Heart right ventricle (tissue), 16 donors: ENCODE measurements at regions not wholly inside any gene's neighbourhood (a gene's known extent, or its start where the extent isn't known, plus 50 kb on each side); places are given as distances from the start of the nearest gene placed in this dataset.
"Not testable (repeated sequence)": the region's sequence is repeated elsewhere in the genome, so short reads cannot be mapped to it uniquely, and the experiment has no call there.

Experiments used
- ATAC-seq, 8 donors: fragments of 200-7000 bp; cut with Tn5 transposase; one replicate each; pipeline ENCODE4 v1.9.1; 2020; ENCODE audit warnings: mild to moderate bottlenecking in 8 of 8, moderate library complexity in 8 of 8, moderate number of reproducible peaks in 1 of 8
- DNase-seq, 2 donors: peaks; one replicate each; pipeline ENCODE4 v3.0.0-alpha.2; 2020
- H3K27ac ChIP-seq, 10 donors: fragments of 200-600 bp; sonication (generic) in 2 of 10; one replicate each; pipeline versions ENCODE4 v1.5.0 to v1.8.0; 2020 to 2022; ENCODE audit warnings: mild to moderate bottlenecking in 3 of 10
- H3K27me3 ChIP-seq, 7 donors: fragments of 200-600 bp; one replicate each; pipeline ENCODE4 v1.8.0; 2021 to 2022; ENCODE audit warnings: mild to moderate bottlenecking in 2 of 7
- H3K36me3 ChIP-seq, 9 donors: fragments of 200-600 bp; sonication (generic) in 1 of 9; one replicate each; pipeline versions ENCODE4 v1.5.0 to v1.8.0; 2020 to 2022; ENCODE audit warnings: mild to moderate bottlenecking in 2 of 9
- H3K4me1 ChIP-seq, 9 donors: fragments of 200-600 bp; sonication (generic) in 1 of 9; one replicate each; pipeline versions ENCODE4 v1.5.0 to v1.8.0; 2020 to 2022; ENCODE audit warnings: mild to moderate bottlenecking in 4 of 9
- H3K4me3 ChIP-seq, 10 donors: fragments of 200-600 bp; sonication (generic) in 2 of 10; one replicate each; pipeline versions ENCODE4 v1.5.0 to v1.8.0; 2020 to 2022; ENCODE audit warnings: mild to moderate bottlenecking in 7 of 10, moderate library complexity in 2 of 10
- H3K9me3 ChIP-seq, 11 donors: fragments of 200-600 bp in 10 of 11; sonication (generic) in 2 of 11; one replicate each; pipeline versions ENCODE4 v1.5.0 to v1.8.0; 2013 to 2022; ENCODE audit warnings: mild to moderate bottlenecking in 2 of 11, control low read depth in 1 of 11, moderate library complexity in 1 of 11
- CTCF ChIP-seq, 9 donors: fragments of 200-600 bp; sonication (generic) in 2 of 9; IDR thresholded peaks; one replicate each; pipeline versions ENCODE4 v1.5.0 to v1.8.0; 2021 to 2022; ENCODE audit warnings: antibody characterized with exemption in 9 of 9, mild to moderate bottlenecking in 5 of 9, moderate library complexity in 1 of 9
- WGBS, 2 donors: extraction: QIAGEN DNeasy Blood & Tissue Kit; methylation state at CpG; one replicate each; pipeline ENCODE4 v1.1.7; 2013; ENCODE audit warnings: inconsistent platforms in 1 of 2; 5-methylcytosine and 5-hydroxymethylcytosine counted together
- intact Hi-C, 10 donors: fragments of 100-400 bp; cut with DNase I; formaldehyde crosslinking; loops; one replicate each; pipeline versions ENCODE4 v1.11.1 to v1.14.2; 2022
- donor health status: Arrhythmogenic right ventricular cardiomyopathy.
- donor health status: ischemic (EF 13 %, LVEDD 7.1; RV severe dilation, severe dysfunction).
- donor health status: healthy with polysubstance abuse.
- donor health status: DM: no; HTN: yes; CAD: no.
- donor health status: DM: no; HTN: no; CAD: no.
- donor health status: ischemic (EF 25% LVEDD 6.9; RV normal size, moderate dysfunction).
- donor health status: ischemic (EF 25% LVEDD 5.7; RV mildly dilated, moderate dysfunction).
- donor health status: healthy.
- donor health status: DM: yes; HTN: yes; CAD: no.
- donor health status: Ischemic cardiomyopathy.
- donor health status: ischemic (EF 35%, LVEDD 5.7; RV mildly dilated, moderate dysfunction).
- donor health status: nonischemic (EF 11% LVEDD 7.7; RV severe dilation, severe dysfunction).
- donor health status: DM: yes; HTN: yes; CAD: no.
- donor health status: PGD.
- donor health status: ischemic (EF 29% LVEDD 5.4; RV normal size, mild dysfunction).
- donor health status: nonischemic (EF 23%, LVEDD 6.1; RV moderate dilation, normal function).

GRCh38 chr12:59282999-59283398 is 312.8 kb upstream of the SLC16A7 start:
- DNase-seq (no peak), ATAC-seq (no peak)
- Histone ChIP-seq H3K36me3 (no peaks in the 10 kb centered on the region), H3K4me3 (no peak overlapping the region), H3K9me3 (no peaks in the 10 kb centered on the region), H3K27me3 (no peaks in the 10 kb centered on the region), H3K27ac (no peak overlapping the region), H3K4me1 (no peaks in the 10 kb centered on the region)
- no peak for TF ChIP-seq CTCF (IDR thresholded peaks at IDR 0.05)
- intact Hi-C loops: no loop called here
- 76 to 80% methylated on average over 2 of the region's 2 CpGs for WGBS, 2 donors

- H3K27me3 ChIP-seq, DNase-seq, H3K36me3 ChIP-seq, ATAC-seq, H3K4me1 ChIP-seq, H3K4me3 ChIP-seq, H3K27ac ChIP-seq, intact Hi-C loops: not testable (repeated sequence)
- WGBS, 2 donors: 81 to 88% methylated on average over 1 of the region's 1 CpG
- H3K9me3 ChIP-seq: peaks cover 0 to 46% (median 10%) of the 10 kb centered on the region in 11 donors
Observed at GRCh38 chr12:59273561-59273960, 322.3 kb upstream of the SLC16A7 start.

GRCh38 chr12:59268295-59268809 is 327.5 kb upstream of the SLC16A7 start:
- no peaks in the 10 kb centered on the region for H3K27me3 ChIP-seq
- no peak for DNase-seq
- H3K27ac ChIP-seq: no peak overlapping the region
- 73 to 78% methylated on average over 2 of the region's 2 CpGs for WGBS, 2 donors
- TF ChIP-seq CTCF (IDR thresholded peaks at IDR 0.05): no peak
- H3K36me3 ChIP-seq: no peaks in the 10 kb centered on the region
- peaks cover 0 to 42% (median 10%) of the 10 kb centered on the region in 11 donors for H3K9me3 ChIP-seq
- no peak overlapping the region for H3K4me3 ChIP-seq
- ATAC-seq: no peak
- intact Hi-C loops: no loop called here
- no peaks in the 10 kb centered on the region for H3K4me1 ChIP-seq

GRCh38 chr12:59260202-59260601 is 335.6 kb upstream of the SLC16A7 start:
- no peak for TF ChIP-seq CTCF (IDR thresholded peaks at IDR 0.05)
- intact Hi-C loops: no loop called here
- no peaks in the 10 kb centered on the region for H3K27me3 ChIP-seq
- 88% methylated on average over 2 of the region's 2 CpGs for WGBS, 2 donors
- H3K4me1 ChIP-seq: no peaks in the 10 kb centered on the region
- no peak for DNase-seq
- no peak overlapping the region for H3K4me3 ChIP-seq
- H3K9me3 ChIP-seq: peaks cover 0 to 11% (median 0%) of the 10 kb centered on the region in 11 donors
- H3K36me3 ChIP-seq: no peaks in the 10 kb centered on the region
- ATAC-seq: no peak
- H3K27ac ChIP-seq: no peak overlapping the region

- ATAC-seq (no peak), DNase-seq (no peak)
- H3K9me3 ChIP-seq: peaks cover 0 to 32% (median 8%) of the 10 kb centered on the region in 11 donors
- no peaks in the 10 kb centered on the region for H3K27me3 ChIP-seq
- TF ChIP-seq CTCF (IDR thresholded peaks at IDR 0.05): no peak
- H3K4me3 ChIP-seq: no peak overlapping the region
- H3K27ac ChIP-seq: no peak overlapping the region
- no peaks in the 10 kb centered on the region for H3K36me3 ChIP-seq
- intact Hi-C loops: no loop called here
- H3K4me1 ChIP-seq: no peaks in the 10 kb centered on the region
Observed at GRCh38 chr12:59252731-59253130, 332.4 kb upstream of the LRIG3 start.
